ENCODE measurements at regions not wholly inside any gene's neighbourhood (a gene's known extent, or its start where the extent isn't known, plus 50 kb on each side); places are given as distances from the start of the nearest gene placed in this dataset.

- DNase-seq = no peak
These were observed 225.9 kb downstream of the TBXT start for GRCh38 chr6:165941786-165942185.

- no peak for DNase-seq
These were observed 226.3 kb downstream of the TBXT start for GRCh38 chr6:165941249-165941775.

- DNase-seq = no peak
These were observed 227.3 kb downstream of the TBXT start for GRCh38 chr6:165940366-165940765.

GRCh38 chr6:165939601-165940290 lies 227.9 kb downstream of the TBXT start:
- DNase-seq = no peak

GRCh38 chr6:165939047-165939446 lies 228.6 kb downstream of the TBXT start:
- DNase-seq = no peak

GRCh38 chr6:165937564-165938358 lies 229.9 kb downstream of the TBXT start:
- DNase-seq = no peak

- DNase-seq = no peak
These were observed 231.0 kb downstream of the TBXT start for GRCh38 chr6:165936660-165937059.

- DNase-seq = no peak
These were observed 231.6 kb downstream of the TBXT start for GRCh38 chr6:165936096-165936495.

- no peak for DNase-seq
These were observed 236.0 kb downstream of the TBXT start for GRCh38 chr6:165931675-165932074.

GRCh38 chr6:165930668-165931214 lies 236.9 kb downstream of the TBXT start:
- DNase-seq = no peak

- no peak for DNase-seq
These were observed 238.0 kb downstream of the TBXT start for GRCh38 chr6:165929607-165930006.

- DNase-seq = no peak
These were observed 241.3 kb downstream of the TBXT start for GRCh38 chr6:165926378-165926777.

GRCh38 chr6:165925474-165926156 lies 242.0 kb downstream of the TBXT start:
- no peak for DNase-seq

- no peak for DNase-seq
These were observed 245.3 kb downstream of the TBXT start for GRCh38 chr6:165922309-165922794.

GRCh38 chr6:165920896-165921671 lies 246.6 kb downstream of the TBXT start:
- no peak for DNase-seq

GRCh38 chr6:165917576-165917975 lies 250.1 kb downstream of the TBXT start:
- DNase-seq = no peak

- no peak for DNase-seq
These were observed 252.2 kb upstream of the PDE10A start for GRCh38 chr6:165915022-165915770.

- DNase-seq = no peak
These were observed 250.9 kb upstream of the PDE10A start for GRCh38 chr6:165913676-165914570.

- no peak for DNase-seq
These were observed 247.3 kb upstream of the PDE10A start for GRCh38 chr6:165910184-165910966.
